ENCODE measurements at regions not wholly inside any gene's neighbourhood (a gene's known extent, or its start where the extent isn't known, plus 50 kb on each side); places are given as distances from the start of the nearest gene placed in this dataset.

DNA sequence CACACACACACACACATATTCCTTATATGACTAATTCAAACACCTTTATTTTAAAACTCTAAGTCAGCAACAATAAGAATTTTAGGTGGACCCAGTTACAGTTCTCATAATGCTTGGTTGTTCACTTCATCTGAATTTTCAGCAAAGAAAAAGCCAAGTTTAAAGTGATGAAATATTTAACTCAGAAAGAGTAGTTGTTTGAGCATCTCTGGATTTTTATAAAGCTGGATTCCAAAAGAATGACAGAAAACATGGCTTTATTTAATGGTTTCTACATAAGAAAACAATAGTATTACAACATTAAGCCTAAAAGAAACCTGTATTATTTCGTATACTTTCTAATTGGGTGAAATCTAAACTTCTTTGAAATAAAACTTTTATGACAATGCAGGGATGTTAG, 54.2 kb upstream of the ADAMTS5 start:
- DNase-seq (ENCODE audit: low spot score) = no peak

DNA sequence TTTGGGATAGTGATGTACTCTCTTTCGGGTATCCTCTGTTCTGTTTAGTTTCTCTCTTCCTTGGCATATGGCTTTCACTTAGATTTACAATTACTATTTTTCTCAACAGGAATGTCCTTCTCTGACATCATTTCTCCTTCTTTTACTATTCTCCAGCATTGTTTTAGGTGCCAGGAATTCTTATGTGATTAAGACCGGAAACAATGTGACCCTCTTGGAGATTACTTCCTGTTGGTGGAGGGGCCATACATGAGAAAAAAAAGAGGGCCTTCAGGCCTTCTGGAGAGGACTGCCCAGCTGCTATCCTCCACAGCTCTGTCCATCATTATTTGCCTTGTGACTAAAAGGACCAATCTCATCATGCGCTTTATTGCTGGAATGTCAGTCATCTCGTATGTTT, 50.4 kb upstream of the ADAMTS5 start:
- no peak for DNase-seq (ENCODE audit: low spot score)
